Astrocyte (in vitro differentiated cells and primary cell): ENCODE measurements at regions not wholly inside any gene's neighbourhood (a gene's known extent, or its start where the extent isn't known, plus 50 kb on each side); places are given as distances from the start of the nearest gene placed in this dataset.

Source experiments
- EZH2 ChIP-seq: IDR thresholded peaks from 2 replicates; pipeline ENCODE4 v1.6.1; 2012; ENCODE audit warnings: mild to moderate bottlenecking, low read length, inconsistent platforms; ENCODE audit not compliant: insufficient read depth
- TF ChIP-seq, protein P1 (sequence below): IDR thresholded peaks from 2 replicates; pipeline ENCODE4 v1.5.1; 2011; ENCODE audit warnings: low read depth, mild to moderate bottlenecking, inconsistent platforms, low read length, moderate library complexity; ENCODE audit not compliant: insufficient read depth

DNA sequence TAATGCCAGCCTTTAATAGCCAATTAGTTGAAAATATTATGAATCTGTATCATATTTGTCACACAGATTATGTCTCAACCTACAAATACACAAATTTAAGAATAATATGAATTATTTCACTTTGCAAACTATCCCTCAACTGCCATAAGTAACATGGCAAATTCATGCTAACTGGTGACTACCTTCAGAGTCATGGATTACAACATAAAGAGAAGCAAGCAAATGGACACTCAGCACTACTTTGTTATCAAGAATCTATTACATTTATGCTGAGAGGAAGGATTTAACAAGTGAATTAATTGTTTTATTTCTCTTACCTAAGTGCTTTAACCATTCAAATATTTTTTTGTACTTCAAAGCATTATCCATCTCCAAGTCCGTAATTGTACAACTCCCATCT, 103.1 kb upstream of the BCL6 start:
- TF ChIP-seq, protein P1, sequence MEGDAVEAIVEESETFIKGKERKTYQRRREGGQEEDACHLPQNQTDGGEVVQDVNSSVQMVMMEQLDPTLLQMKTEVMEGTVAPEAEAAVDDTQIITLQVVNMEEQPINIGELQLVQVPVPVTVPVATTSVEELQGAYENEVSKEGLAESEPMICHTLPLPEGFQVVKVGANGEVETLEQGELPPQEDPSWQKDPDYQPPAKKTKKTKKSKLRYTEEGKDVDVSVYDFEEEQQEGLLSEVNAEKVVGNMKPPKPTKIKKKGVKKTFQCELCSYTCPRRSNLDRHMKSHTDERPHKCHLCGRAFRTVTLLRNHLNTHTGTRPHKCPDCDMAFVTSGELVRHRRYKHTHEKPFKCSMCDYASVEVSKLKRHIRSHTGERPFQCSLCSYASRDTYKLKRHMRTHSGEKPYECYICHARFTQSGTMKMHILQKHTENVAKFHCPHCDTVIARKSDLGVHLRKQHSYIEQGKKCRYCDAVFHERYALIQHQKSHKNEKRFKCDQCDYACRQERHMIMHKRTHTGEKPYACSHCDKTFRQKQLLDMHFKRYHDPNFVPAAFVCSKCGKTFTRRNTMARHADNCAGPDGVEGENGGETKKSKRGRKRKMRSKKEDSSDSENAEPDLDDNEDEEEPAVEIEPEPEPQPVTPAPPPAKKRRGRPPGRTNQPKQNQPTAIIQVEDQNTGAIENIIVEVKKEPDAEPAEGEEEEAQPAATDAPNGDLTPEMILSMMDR = no peak
- no peak for TF ChIP-seq EZH2
